ENCODE measurements at regions not wholly inside any gene's neighbourhood (a gene's known extent, or its start where the extent isn't known, plus 50 kb on each side); places are given as distances from the start of the nearest gene placed in this dataset.

GRCh38 chr5:87940775-87941174 lies 327.9 kb downstream of the TMEM161B start:
- H3K36me3 ChIP-seq (ENCODE audit: control insufficient read depth, insufficient read depth, low read length): no peaks in the 10 kb centered on the region
- TF ChIP-seq, protein P1, sequence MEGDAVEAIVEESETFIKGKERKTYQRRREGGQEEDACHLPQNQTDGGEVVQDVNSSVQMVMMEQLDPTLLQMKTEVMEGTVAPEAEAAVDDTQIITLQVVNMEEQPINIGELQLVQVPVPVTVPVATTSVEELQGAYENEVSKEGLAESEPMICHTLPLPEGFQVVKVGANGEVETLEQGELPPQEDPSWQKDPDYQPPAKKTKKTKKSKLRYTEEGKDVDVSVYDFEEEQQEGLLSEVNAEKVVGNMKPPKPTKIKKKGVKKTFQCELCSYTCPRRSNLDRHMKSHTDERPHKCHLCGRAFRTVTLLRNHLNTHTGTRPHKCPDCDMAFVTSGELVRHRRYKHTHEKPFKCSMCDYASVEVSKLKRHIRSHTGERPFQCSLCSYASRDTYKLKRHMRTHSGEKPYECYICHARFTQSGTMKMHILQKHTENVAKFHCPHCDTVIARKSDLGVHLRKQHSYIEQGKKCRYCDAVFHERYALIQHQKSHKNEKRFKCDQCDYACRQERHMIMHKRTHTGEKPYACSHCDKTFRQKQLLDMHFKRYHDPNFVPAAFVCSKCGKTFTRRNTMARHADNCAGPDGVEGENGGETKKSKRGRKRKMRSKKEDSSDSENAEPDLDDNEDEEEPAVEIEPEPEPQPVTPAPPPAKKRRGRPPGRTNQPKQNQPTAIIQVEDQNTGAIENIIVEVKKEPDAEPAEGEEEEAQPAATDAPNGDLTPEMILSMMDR (conservative IDR thresholded peaks at IDR 0.05 in 1 of 2, IDR thresholded peaks at IDR 0.05 in 1 of 2; ENCODE audit: low read depth in 1 of 2, low read length in 2 of 2): no peak
- TF ChIP-seq EZH2 (IDR thresholded peaks at IDR 0.05; ENCODE audit: low read length, missing control alignments): no peak
- no peak overlapping the region for H2AFZ ChIP-seq (ENCODE audit: low read length)
- H3K9ac ChIP-seq (ENCODE audit: insufficient read depth, low read length): no peak overlapping the region
- no peak overlapping the region for H3K4me2 ChIP-seq (ENCODE audit: extremely low read depth, insufficient read depth, low read length)
- no peak overlapping the region for H3K27ac ChIP-seq (ENCODE audit: insufficient read depth, low read length)
- DNase-seq (ENCODE audit: low read depth in 2 of 2): no peak
- no peaks in the 10 kb centered on the region for H4K20me1 ChIP-seq (ENCODE audit: control insufficient read depth, extremely low read depth, insufficient read depth, low read length)
- H3K9me3 ChIP-seq (ENCODE audit: control insufficient read depth, insufficient read depth, low read depth, low read length): no peaks in the 10 kb centered on the region
- H3K79me2 ChIP-seq (ENCODE audit: control insufficient read depth, insufficient read depth, low read length): no peaks in the 10 kb centered on the region
- H3K4me3 ChIP-seq (replicated peaks in 1 of 4; ENCODE audit: control extremely low read depth in 1 of 4, insufficient read depth in 1 of 4, low read depth in 3 of 4, low read length in 4 of 4): no peak overlapping the region
- no peaks in the 10 kb centered on the region for H3K27me3 ChIP-seq (ENCODE audit: control insufficient read depth, insufficient read depth, low read length)
- no peaks in the 10 kb centered on the region for H3K4me1 ChIP-seq (ENCODE audit: control insufficient read depth, extremely low read depth, insufficient read depth, low read length)

- H3K4me2 ChIP-seq (ENCODE audit: extremely low read depth, insufficient read depth, low read length): no peak overlapping the region
- no peak overlapping the region for H2AFZ ChIP-seq (ENCODE audit: low read length)
- no peaks in the 10 kb centered on the region for H3K36me3 ChIP-seq (ENCODE audit: control insufficient read depth, insufficient read depth, low read length)
- H3K9me3 ChIP-seq (ENCODE audit: control insufficient read depth, insufficient read depth, low read depth, low read length): no peaks in the 10 kb centered on the region
- TF ChIP-seq, protein P1 (conservative IDR thresholded peaks at IDR 0.05 in 1 of 2, IDR thresholded peaks at IDR 0.05 in 1 of 2; ENCODE audit: low read depth in 1 of 2, low read length in 2 of 2): no peak
- TF ChIP-seq EZH2 (IDR thresholded peaks at IDR 0.05; ENCODE audit: low read length, missing control alignments): no peak
- no peaks in the 10 kb centered on the region for H3K79me2 ChIP-seq (ENCODE audit: control insufficient read depth, insufficient read depth, low read length)
- H3K27ac ChIP-seq (ENCODE audit: insufficient read depth, low read length): no peak overlapping the region
- no peak for DNase-seq (ENCODE audit: low read depth in 2 of 2)
- no peaks in the 10 kb centered on the region for H3K4me1 ChIP-seq (ENCODE audit: control insufficient read depth, extremely low read depth, insufficient read depth, low read length)
- no peaks in the 10 kb centered on the region for H3K27me3 ChIP-seq (ENCODE audit: control insufficient read depth, insufficient read depth, low read length)
- no peak overlapping the region for H3K9ac ChIP-seq (ENCODE audit: insufficient read depth, low read length)
- no peak overlapping the region for H3K4me3 ChIP-seq (replicated peaks in 1 of 4; ENCODE audit: control extremely low read depth in 1 of 4, insufficient read depth in 1 of 4, low read depth in 3 of 4, low read length in 4 of 4)
- H4K20me1 ChIP-seq (ENCODE audit: control insufficient read depth, extremely low read depth, insufficient read depth, low read length): no peaks in the 10 kb centered on the region
These were observed 332.0 kb downstream of the TMEM161B start for GRCh38 chr5:87936667-87937066.

- H3K4me1 ChIP-seq (ENCODE audit: control insufficient read depth, extremely low read depth, insufficient read depth, low read length): no peaks in the 10 kb centered on the region
- no peaks in the 10 kb centered on the region for H3K79me2 ChIP-seq (ENCODE audit: control insufficient read depth, insufficient read depth, low read length)
- H3K4me2 ChIP-seq (ENCODE audit: extremely low read depth, insufficient read depth, low read length): no peak overlapping the region
- H4K20me1 ChIP-seq (ENCODE audit: control insufficient read depth, extremely low read depth, insufficient read depth, low read length): no peaks in the 10 kb centered on the region
- H3K4me3 ChIP-seq (replicated peaks in 1 of 4; ENCODE audit: control extremely low read depth in 1 of 4, insufficient read depth in 1 of 4, low read depth in 3 of 4, low read length in 4 of 4): no peak overlapping the region
- no peaks in the 10 kb centered on the region for H3K36me3 ChIP-seq (ENCODE audit: control insufficient read depth, insufficient read depth, low read length)
- no peak overlapping the region for H2AFZ ChIP-seq (ENCODE audit: low read length)
- H3K27ac ChIP-seq (ENCODE audit: insufficient read depth, low read length): no peak overlapping the region
- H3K9ac ChIP-seq (ENCODE audit: insufficient read depth, low read length): no peak overlapping the region
- H3K9me3 ChIP-seq (ENCODE audit: control insufficient read depth, insufficient read depth, low read depth, low read length): no peaks in the 10 kb centered on the region
- H3K27me3 ChIP-seq (ENCODE audit: control insufficient read depth, insufficient read depth, low read length): no peaks in the 10 kb centered on the region
- TF ChIP-seq, protein P1 (conservative IDR thresholded peaks at IDR 0.05 in 1 of 2, IDR thresholded peaks at IDR 0.05 in 1 of 2; ENCODE audit: low read depth in 1 of 2, low read length in 2 of 2): no peak
- no peak for TF ChIP-seq EZH2 (IDR thresholded peaks at IDR 0.05; ENCODE audit: low read length, missing control alignments)
- no peak for DNase-seq (ENCODE audit: low read depth in 2 of 2)
These were observed 344.2 kb downstream of the TMEM161B start for GRCh38 chr5:87924436-87924835.
